HG03175 (cell line): ENCODE measurements at regions not wholly inside any gene's neighbourhood (a gene's known extent, or its start where the extent isn't known, plus 50 kb on each side); places are given as distances from the start of the nearest gene placed in this dataset.

Source experiments
- ATAC-seq: cut with Tn5 transposase; IDR thresholded peaks from one replicate; pipeline ENCODE4 v1.9.1; 2021; ENCODE audit warnings: mild to moderate bottlenecking, moderate library complexity; ENCODE audit not compliant: unreplicated experiment

GRCh38 chr2:176500901-176501300 lies 231.7 kb downstream of the MTX2 start:
- no peak for ATAC-seq

GRCh38 chr2:176501617-176502016 lies 232.4 kb downstream of the MTX2 start:
- ATAC-seq, result no peak

DNA sequence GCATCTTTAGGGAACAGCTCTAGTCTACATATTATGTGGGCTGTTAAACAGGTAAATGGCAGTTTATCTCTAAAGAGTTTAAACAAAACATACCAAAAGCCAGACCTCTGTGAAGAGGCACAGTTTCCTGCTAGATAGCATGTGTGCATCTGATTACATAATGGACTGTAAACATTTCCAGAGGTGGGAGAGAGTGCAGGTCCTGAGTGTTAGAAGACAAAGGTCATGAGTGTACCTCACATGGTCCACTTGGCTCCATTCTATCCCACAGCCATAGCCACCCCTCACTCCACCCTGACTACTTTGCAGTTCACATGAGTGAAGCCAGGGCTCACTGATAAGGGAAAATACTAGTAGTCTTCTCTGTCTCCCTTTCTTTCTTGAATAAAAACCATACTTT lies 233.4 kb downstream of the MTX2 start:
- ATAC-seq, result no peak

- ATAC-seq, result no peak
These were observed 234.5 kb downstream of the MTX2 start for GRCh38 chr2:176503776-176504175.

- no peak for ATAC-seq
These were observed 235.2 kb downstream of the MTX2 start for GRCh38 chr2:176504440-176504839.

DNA sequence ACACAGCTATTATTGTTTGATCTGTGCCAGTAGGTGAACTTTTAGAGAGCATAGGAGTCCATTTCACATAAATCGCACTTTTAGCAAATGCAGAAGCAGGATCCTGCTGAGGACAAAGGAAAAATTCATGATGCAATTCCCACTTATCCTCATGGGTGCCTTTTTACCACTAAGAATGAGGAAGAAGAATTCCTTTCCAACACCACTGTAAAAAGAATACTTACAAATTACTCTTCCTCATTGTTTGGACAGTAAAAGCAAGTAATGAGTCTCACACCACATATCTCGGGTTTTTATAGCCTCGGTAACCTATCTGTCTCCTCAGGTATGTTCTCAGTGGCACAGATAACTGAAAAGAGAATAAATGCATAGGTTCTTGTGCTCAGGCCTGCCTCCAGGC lies 238.5 kb downstream of the MTX2 start:
- ATAC-seq, result no peak

DNA sequence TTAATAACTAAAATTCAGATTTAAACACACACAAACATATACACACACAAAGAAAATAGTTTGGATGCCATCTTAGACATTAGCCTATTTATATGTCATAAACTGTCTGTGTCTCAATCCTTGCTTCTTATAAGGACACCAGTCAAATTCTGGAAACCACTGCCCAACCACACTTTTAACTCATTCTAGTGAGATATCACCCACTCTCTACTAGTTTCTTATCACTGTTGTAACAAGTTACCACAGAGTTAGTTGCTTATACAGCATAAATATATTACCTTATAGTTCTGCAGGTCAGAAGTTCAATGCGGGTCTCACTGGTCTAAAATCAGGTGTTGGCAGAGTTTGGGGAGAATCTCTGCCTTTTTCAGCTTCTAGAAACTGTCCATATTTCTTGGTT lies 239.1 kb downstream of the MTX2 start:
- peak; percentile 15 for ATAC-seq

DNA sequence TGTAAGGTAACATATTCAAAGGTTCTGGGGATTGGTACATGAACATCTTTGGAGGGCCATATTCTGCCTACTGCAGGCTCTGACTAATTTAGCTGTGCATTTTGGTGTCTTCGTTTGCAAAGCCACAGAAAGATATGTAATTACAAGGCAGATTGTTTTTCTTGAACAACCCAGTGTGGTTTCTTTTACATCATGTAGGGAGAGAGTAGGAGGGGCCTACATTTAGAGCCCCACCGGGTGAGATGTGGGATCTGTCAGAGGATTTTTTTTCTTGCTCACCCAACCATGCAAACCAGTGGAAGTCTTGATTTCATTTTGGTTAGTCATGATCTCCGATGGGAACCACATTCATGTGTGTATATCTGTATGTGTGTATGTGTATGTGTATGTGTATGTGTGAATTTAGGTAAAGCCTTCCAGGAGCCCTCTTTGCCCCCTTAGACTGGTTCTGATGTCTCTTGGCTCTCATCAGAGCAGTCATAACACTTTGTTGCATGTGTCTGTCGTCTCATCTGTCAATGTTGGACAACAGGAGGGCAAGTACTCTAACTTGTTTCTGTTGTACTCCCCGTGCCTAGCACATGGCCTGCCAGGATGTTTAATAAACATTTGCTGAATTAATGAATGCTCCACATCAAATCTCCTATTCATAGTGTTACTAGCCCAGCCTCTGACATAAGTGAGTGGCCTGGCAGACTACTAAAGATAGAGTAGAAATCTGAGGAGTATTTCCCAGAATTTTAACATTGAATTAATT lies 239.9 kb downstream of the MTX2 start:
- peak; percentile 49 for ATAC-seq

DNA sequence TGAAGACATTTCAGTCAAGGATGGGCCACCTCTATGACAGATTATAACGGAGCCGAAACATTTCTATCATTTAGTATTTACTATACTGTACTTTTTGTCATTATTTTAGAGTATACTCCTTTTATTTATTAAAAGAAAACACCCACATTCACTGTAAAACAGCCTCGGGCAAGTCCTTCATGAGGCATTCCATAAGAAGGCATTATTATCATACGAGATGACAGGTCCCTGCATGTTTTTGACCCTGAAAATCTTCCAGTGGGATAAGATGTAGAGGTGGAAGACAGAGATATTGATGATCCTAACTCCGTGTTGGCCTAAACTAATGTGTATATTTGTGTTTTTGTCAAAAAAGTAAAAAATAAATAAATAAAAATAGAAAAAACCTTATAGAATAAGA lies 245.0 kb downstream of the MTX2 start:
- ATAC-seq, result no peak

GRCh38 chr2:176514805-176515500 lies 245.7 kb downstream of the MTX2 start:
- ATAC-seq, result no peak

- no peak for ATAC-seq
These were observed 246.9 kb downstream of the MTX2 start for GRCh38 chr2:176516051-176516602.

DNA sequence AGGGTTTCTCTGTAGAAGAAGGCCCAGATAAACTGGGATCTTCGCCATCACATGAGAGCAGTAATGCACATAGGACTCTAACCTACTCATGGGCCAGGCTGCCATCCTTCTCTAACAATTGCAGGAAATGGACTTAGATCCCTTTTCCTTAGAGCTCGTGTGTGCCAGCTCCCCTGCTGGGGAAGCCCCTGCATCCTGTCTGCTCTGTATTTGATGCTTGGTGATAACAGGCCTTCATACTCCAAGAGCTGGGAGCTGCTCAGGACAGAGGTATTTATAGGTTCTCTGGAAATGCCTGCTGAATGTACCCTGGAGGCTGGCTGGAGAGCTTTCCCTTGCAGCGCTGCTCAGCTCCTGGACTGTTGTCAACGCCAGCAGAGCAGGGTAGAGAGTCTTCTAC lies 249.6 kb downstream of the MTX2 start:
- ATAC-seq, result no peak

DNA sequence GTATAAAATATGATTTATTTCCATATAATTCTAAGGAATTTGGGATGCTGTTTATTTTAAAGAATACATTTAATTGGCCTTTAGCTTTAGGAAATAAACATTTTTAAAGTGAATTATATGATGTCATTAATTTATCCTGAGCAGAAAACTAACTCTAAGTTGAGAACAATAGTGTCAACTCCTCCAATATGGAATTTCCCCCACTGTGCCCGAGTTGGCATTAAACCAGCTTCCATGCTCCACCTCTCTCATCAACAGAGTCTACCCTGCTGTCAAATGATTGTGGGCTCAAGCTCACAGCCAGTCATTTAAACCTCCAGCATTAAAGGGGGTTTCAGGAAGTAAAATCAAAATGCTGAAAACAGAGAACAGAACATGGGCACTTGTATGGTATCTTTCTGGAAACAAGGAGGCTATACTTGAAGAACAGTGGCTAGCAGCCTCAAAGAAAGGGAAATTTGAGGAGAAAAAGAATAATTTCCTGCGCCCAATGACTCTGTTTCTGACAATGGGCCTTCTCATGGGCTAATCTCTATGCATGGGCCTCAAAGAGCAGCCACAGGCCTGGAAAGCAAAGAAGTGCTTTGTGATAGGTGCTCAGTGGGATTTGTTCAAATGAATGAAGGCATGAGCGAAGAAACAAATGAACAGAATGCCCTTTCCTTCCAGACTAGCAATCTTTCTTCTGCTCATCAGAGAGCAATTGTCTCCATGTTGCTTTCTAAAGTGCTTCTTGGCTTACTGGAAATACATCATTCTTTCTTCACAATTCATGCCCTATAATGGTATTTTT lies 252.8 kb downstream of the MTX2 start:
- ATAC-seq, result no peak

- ATAC-seq, result no peak
These were observed 255.8 kb downstream of the MTX2 start for GRCh38 chr2:176525086-176525485.

DNA sequence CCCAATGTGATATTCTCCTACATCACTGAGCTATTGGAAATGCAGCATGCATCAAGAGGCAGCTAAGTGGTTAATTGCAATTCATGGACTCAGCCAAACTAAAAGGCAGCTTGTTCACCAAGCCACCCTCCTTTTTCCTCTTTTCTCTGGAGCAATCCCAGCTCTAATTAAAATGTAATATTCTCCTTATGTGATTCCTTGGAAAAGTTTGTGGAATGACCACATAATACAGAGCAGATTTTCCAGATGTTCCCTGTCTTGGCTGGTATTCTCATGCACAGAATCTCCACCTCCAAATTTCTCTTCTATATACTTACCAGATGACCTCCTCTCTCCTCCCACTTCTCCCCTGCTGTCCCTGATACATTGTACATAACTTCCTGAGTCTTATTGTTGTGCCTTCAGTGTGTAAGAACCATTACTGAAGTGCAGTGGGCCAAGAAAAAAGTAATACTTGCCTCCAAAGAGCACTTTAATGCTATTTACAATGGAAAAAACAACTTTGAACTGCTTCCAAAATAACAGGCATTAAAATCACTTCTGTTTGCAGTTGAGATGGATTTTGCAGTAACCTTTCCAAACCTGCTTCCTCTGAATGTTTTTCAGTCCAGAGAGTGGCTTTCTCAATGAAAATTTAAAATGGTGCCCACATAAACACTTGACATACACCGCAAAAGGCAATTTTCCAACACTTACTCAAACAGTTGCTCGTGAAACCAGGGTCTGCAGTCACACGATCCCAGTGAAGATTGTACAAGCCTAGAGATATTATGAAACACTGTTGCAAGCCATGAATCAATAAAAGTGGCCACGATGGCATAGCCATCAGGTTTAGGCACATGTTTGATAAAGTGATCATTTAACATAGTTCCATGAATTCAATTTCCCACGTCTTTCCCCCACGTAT lies 258.0 kb downstream of the MTX2 start:
- ATAC-seq, result no peak

- no peak for ATAC-seq
These were observed 262.4 kb downstream of the MTX2 start for GRCh38 chr2:176531608-176532007.

DNA sequence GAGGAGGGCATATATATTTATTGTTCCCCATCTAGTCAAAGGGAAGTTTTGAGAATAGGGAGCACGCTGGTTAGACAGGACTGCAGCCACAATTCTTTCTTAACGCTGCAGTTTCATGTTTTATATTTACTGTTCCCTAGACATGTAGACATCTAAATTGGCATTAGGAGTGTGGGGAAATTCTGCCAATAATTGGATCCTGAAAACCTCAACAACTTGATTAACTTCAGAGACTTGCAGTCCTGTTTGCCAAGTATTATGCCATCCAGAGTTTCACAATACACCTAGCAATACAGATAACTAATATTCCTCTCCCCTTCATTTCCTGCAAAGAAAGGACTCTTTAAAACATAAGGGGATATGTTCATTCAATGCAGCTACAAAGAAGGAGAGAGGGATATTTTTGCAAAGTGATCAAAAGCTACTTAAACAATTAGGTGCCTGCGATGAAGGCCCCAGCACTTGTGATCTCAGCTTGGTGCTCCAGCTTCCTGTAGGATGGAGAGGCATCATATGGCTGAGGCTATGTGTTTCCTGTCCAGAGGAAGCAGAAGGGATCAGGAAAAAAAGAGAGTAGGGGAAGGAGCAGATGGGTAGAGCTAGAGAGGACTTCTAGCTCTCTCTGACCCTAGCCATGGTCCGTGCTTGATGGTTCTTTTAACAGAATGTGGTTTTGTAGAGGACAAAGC lies 264.4 kb downstream of the MTX2 start:
- no peak for ATAC-seq

DNA sequence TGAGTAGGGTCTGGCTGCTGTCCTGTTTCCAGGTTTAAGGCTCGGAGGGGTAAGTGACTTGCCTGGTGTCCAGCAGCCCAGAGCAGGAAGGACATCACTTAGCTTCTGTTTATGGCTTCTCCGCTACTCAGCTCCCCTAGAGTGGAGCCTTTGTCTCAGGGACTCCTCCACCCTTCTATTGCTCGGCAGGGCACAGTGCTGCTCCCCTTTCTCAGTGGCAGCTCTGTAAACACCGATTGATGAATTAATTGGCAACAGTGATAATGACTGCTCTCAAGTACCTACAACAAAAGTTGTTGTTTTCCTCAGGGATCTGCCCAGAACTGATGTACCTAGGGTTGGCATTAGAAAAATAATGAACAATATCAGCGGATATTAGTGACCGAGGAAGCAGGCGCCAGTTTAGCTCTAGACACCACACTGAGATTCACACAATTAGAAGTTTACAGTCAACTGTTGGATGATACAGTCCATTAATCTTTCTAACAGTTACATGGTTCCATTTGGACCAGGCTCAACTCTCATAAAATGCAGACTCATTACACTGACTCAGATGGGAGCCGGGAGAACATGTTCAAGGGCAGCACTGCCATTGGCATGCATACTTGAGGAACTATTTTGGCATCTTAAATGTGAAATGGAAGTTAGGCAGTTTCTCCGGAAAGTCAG lies 265.7 kb downstream of the MTX2 start:
- no peak for ATAC-seq

DNA sequence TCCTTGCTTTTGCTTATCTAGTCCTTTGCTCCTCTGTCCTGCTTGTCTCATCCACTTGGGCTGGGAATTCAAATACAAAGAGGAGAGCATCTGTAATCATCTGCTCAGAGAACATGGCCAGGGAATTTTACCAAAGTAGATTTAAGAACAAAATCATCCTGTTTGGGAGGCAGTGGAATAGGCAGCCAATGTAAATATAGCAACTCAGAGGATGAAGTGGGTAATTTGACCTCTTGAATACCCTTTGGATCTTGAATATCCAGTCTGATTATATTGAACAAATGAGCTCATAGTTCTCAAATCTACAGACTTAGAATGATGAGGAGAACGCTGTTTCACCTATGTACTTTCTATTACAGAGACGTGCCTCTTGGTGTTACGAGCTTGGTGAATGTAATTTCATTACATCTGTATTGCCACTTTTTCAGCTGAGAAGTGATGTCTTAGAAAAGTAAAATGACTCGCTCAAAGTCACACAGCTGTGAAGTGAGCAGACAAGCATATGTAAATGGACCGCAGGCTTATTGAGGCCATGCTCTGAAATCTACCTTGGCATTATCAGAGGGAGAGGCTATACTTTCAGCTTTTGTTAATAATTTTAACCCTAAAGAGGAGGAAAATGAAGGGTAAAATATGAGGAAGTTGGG lies 266.3 kb downstream of the MTX2 start:
- no peak for ATAC-seq
